DND-41 (cell line): ENCODE measurements at regions not wholly inside any gene's neighbourhood (a gene's known extent, or its start where the extent isn't known, plus 50 kb on each side); places are given as distances from the start of the nearest gene placed in this dataset.

Source experiments
- CTCF ChIP-seq: IDR thresholded peaks from 2 replicates; pipeline ENCODE4 v1.5.1; 2012; ENCODE audit warnings: borderline replicate concordance, low read length, moderate library complexity, mild to moderate bottlenecking; ENCODE audit not compliant: poor library complexity, severe bottlenecking; ENCODE audit errors: extremely low read depth
- EZH2 ChIP-seq: IDR thresholded peaks from 3 replicates; pipeline ENCODE4 v1.6.1; 2012; ENCODE audit warnings: borderline replicate concordance, low read depth, mild to moderate bottlenecking, moderate library complexity, low read length, inconsistent platforms; ENCODE audit not compliant: severe bottlenecking

GRCh38 chrX:99833821-99834220 lies 576.3 kb downstream of the PCDH19 start:
- TF ChIP-seq CTCF (no peak), EZH2 (no peak)
